HCT116 (cell line): ENCODE measurements at regions not wholly inside any gene's neighbourhood (a gene's known extent, or its start where the extent isn't known, plus 50 kb on each side); places are given as distances from the start of the nearest gene placed in this dataset.

Source experiments
- ATAC-seq: fragments of 200-7000 bp; cut with Tn5 transposase; 2 replicates; pipeline ENCODE4 v1.9.1; 2020; ENCODE audit warnings: mild to moderate bottlenecking, moderate library complexity
- BruUV-seq: library from RNA; stranded (reverse); fragments of 400-500 nt; replicated peaks from 2 replicates; lab custom pipeline; 2021; lab: Mats Ljungman, UMichigan
- CTCF ChIA-PET: fragments of 300-600 bp; sonication (Branson Sonifier 250); formaldehyde crosslinking; loops from one replicate; lab custom pipeline; 2021; ENCODE audit warnings: antibody characterized with exemption; lab: Charles Lee
- POLR2A ChIA-PET: fragments of 300-600, 350-600 bp; sonication (Branson Sonifier 250); formaldehyde crosslinking; loops from one replicate; lab custom pipeline; 2021; ENCODE audit warnings: antibody characterized with exemption; lab: Charles Lee
- RAD21 ChIA-PET, 2 experiments: fragments of 300-600 bp; sonication (Branson Sonifier 250); formaldehyde crosslinking; loops; one replicate each; lab custom pipeline; 2023; ENCODE audit warnings: low total read pairs in 2 of 2; ENCODE audit not compliant: uncharacterized antibody in 2 of 2, unreplicated experiment in 2 of 2, low non-redundant PET in 1 of 2; lab: Charles Lee
- DNase-seq: peaks from one replicate; pipeline ENCODE4 v3.0.0-alpha.2; 2010; ENCODE audit warnings: low read depth, low spot score
- H2AFZ ChIP-seq: fragments of 200-600 bp; shearing (Covaris generic), sonication (generic); 2 replicates; pipeline ENCODE4 v1.6.1; 2017; ENCODE audit warnings: low read depth, mixed run types, mixed read lengths, antibody characterized with exemption, low read length; ENCODE audit not compliant: poor library complexity, severe bottlenecking
- H3K27ac ChIP-seq: 2 replicates; pipeline ENCODE4 v1.5.1; 2012; ENCODE audit warnings: low read depth, low read length
- H3K27me3 ChIP-seq: fragments of 200-600 bp; sonication (generic); 2 replicates; pipeline ENCODE4 v1.6.1; 2016; ENCODE audit warnings: mixed run types, low read length, mixed read lengths; ENCODE audit not compliant: insufficient read depth
- H3K36me3 ChIP-seq, 2 experiments: fragments of 200-500 bp in 1 of 2; fragments of 200-600 bp in 1 of 2; sonication (Bioruptor generic) in 1 of 2; sonication (generic) in 1 of 2; 2 replicates each; pipeline versions ENCODE4 v1.5.1 to v1.6.1; 2014 to 2016; ENCODE audit warnings: low read length in 2 of 2, inconsistent platforms in 1 of 2, mixed read lengths in 1 of 2, mixed run types in 1 of 2; ENCODE audit not compliant: insufficient read depth in 2 of 2, control insufficient read depth in 1 of 2
- H3K4me1 ChIP-seq, 2 experiments: fragments of 200-600 bp in 1 of 2; sonication (generic) in 1 of 2; 2 replicates each; pipeline versions ENCODE4 v1.5.1 to v1.6.1; 2012 to 2017; ENCODE audit warnings: low read length in 2 of 2, inconsistent platforms in 1 of 2, mild to moderate bottlenecking in 1 of 2, mixed read lengths in 1 of 2, mixed run types in 1 of 2, moderate library complexity in 1 of 2; ENCODE audit not compliant: insufficient read depth in 2 of 2, control insufficient read depth in 1 of 2
- H3K4me2 ChIP-seq: fragments of 200-600 bp; sonication (generic); 2 replicates; pipeline ENCODE4 v1.6.1; 2017; ENCODE audit warnings: mixed run types, low read length, mixed read lengths
- H3K4me3 ChIP-seq, 2 experiments: fragments of 200-600 bp in 1 of 2; sonication (generic) in 1 of 2; replicated peaks in 1 of 2; 2 replicates each; pipeline ENCODE4 v1.5.1; 2011 to 2016; ENCODE audit warnings: low read length in 2 of 2, control low read depth in 1 of 2, low read depth in 1 of 2, mild to moderate bottlenecking in 1 of 2, mixed read lengths in 1 of 2, mixed run types in 1 of 2
- H3K79me2 ChIP-seq: fragments of 200-600 bp; sonication (generic); 2 replicates; pipeline ENCODE4 v1.6.1; 2017; ENCODE audit warnings: mild to moderate bottlenecking, mixed run types, low read length, moderate library complexity, mixed read lengths; ENCODE audit not compliant: insufficient read depth
- H3K9ac ChIP-seq: fragments of 200-600 bp; sonication (generic); 2 replicates; pipeline ENCODE4 v1.6.1; 2016; ENCODE audit warnings: low read length, mixed read lengths
- H3K9me2 ChIP-seq: fragments of 200-600 bp; sonication (generic), shearing (Covaris generic); 2 replicates; pipeline ENCODE4 v1.6.1; 2017; ENCODE audit warnings: mixed run types, mild to moderate bottlenecking, moderate library complexity; ENCODE audit not compliant: insufficient read depth
- H3K9me3 ChIP-seq, 2 experiments: fragments of 200-500 bp in 1 of 2; fragments of 200-600 bp in 1 of 2; sonication (Bioruptor generic) in 1 of 2; sonication (generic) in 1 of 2; 2 replicates each; pipeline ENCODE4 v1.6.1; 2014 to 2017; ENCODE audit warnings: low read length in 2 of 2, mixed read lengths in 2 of 2, inconsistent platforms in 1 of 2, low read depth in 1 of 2, mild to moderate bottlenecking in 1 of 2, mixed run types in 1 of 2, moderate library complexity in 1 of 2; ENCODE audit not compliant: control insufficient read depth in 1 of 2, insufficient read depth in 1 of 2
- H4K20me1 ChIP-seq: fragments of 200-600 bp; sonication (generic), shearing (Covaris generic); 2 replicates; pipeline ENCODE4 v1.6.1; 2017; ENCODE audit warnings: mixed run types, mild to moderate bottlenecking, moderate library complexity; ENCODE audit not compliant: insufficient read depth
- ATF3 ChIP-seq: IDR thresholded peaks from 2 replicates; pipeline ENCODE4 v1.6.1; 2012
- CBX3 ChIP-seq: IDR thresholded peaks from 2 replicates; pipeline ENCODE4 v1.6.1; 2012; ENCODE audit warnings: low read depth
- EGR1 ChIP-seq: IDR thresholded peaks from 2 replicates; pipeline ENCODE4 v1.6.1; 2012; ENCODE audit warnings: low read depth
- ELF1 ChIP-seq: IDR thresholded peaks from 2 replicates; pipeline ENCODE4 v1.6.1; 2012; ENCODE audit warnings: low read depth, borderline replicate concordance
- EZH2 ChIP-seq: fragments of 200-600 bp; sonication (generic); IDR thresholded peaks from 2 replicates; pipeline ENCODE4 v1.6.1; 2017; ENCODE audit warnings: antibody characterized with exemption, mixed run types
- EZH2phosphoT487 ChIP-seq: fragments of 200-600 bp; IDR thresholded peaks from 2 replicates; pipeline ENCODE4 v1.6.1; 2018; ENCODE audit warnings: antibody characterized with exemption, borderline replicate concordance
- FOSL1 ChIP-seq: IDR thresholded peaks from 2 replicates; pipeline ENCODE4 v1.6.1; 2012; ENCODE audit warnings: low read depth
- JUND ChIP-seq: IDR thresholded peaks from 2 replicates; pipeline ENCODE4 v1.6.1; 2012
- POLR2A ChIP-seq: IDR thresholded peaks from 2 replicates; pipeline ENCODE4 v1.7.0; 2011; ENCODE audit warnings: borderline replicate concordance; ENCODE audit not compliant: insufficient read depth, insufficient read length; ENCODE audit errors: extremely low read depth
- POLR2AphosphoS5 ChIP-seq: IDR thresholded peaks from 2 replicates; pipeline ENCODE4 v1.6.1; 2011; ENCODE audit warnings: mild to moderate bottlenecking, low read depth, low read length, moderate library complexity
- RAD21 ChIP-seq: IDR thresholded peaks from 2 replicates; pipeline ENCODE4 v1.6.1; 2012; ENCODE audit warnings: low read depth, mild to moderate bottlenecking
- REST ChIP-seq: IDR thresholded peaks from 2 replicates; pipeline ENCODE4 v1.6.1; 2012; ENCODE audit warnings: low read depth
- SIN3A ChIP-seq: IDR thresholded peaks from 2 replicates; pipeline ENCODE4 v1.6.1; 2012; ENCODE audit warnings: low read depth
- SP1 ChIP-seq: IDR thresholded peaks from 2 replicates; pipeline ENCODE4 v1.6.1; 2012; ENCODE audit warnings: low read depth
- SRF ChIP-seq: IDR thresholded peaks from 2 replicates; pipeline ENCODE4 v1.6.1; 2012; ENCODE audit warnings: low read depth
- YY1 ChIP-seq: IDR thresholded peaks from 2 replicates; pipeline ENCODE4 v1.6.1; 2011; ENCODE audit warnings: low read length, low read depth, moderate library complexity, mild to moderate bottlenecking; ENCODE audit not compliant: insufficient replicate concordance; ENCODE audit errors: extremely low read depth
- ZFX ChIP-seq: fragments of 450-650 bp; IDR thresholded peaks from 2 replicates; pipeline ENCODE4 v1.6.1; 2017
- ZNF274 ChIP-seq: fragments of 200-500 bp; sonication (Bioruptor generic); IDR thresholded peaks from 2 replicates; pipeline ENCODE4 v1.6.1; 2014; ENCODE audit warnings: mild to moderate bottlenecking, low read depth, low read length, inconsistent platforms
- intact Hi-C: fragments of 100-400 bp; cut with micrococcal nuclease; formaldehyde crosslinking; loops from 2 replicates; pipeline ENCODE4 v1.10.0; 2022
- TF ChIP-seq, protein P1 (sequence below): IDR thresholded peaks from 2 replicates; pipeline ENCODE4 v1.6.1; 2011; ENCODE audit warnings: mild to moderate bottlenecking, low read length, moderate library complexity; ENCODE audit not compliant: insufficient replicate concordance; ENCODE audit errors: extremely low read depth
- TF ChIP-seq, protein P2 (sequence below): IDR thresholded peaks from 2 replicates; pipeline ENCODE4 v1.6.1; 2012

GRCh38 chr5:163755505-163755904 is 250.1 kb downstream of the MAT2B start:
- H3K4me1 ChIP-seq = no peaks in the 10 kb centered on the region
- no peak for DNase-seq
- H2AFZ ChIP-seq = no peak overlapping the region
- no peak overlapping the region for H3K4me2 ChIP-seq
- H3K36me3 ChIP-seq = no peaks in the 10 kb centered on the region
- H3K9ac ChIP-seq = no peak overlapping the region
- H3K9me2 ChIP-seq = no peaks in the 10 kb centered on the region
- no peak overlapping the region for H3K27ac ChIP-seq
- no peak for ATAC-seq
- ChIA-PET POLR2A (no interaction called here), CTCF (no interaction called here), RAD21 (no interaction called here)
- BruUV-seq = no TSS peak
- H3K27me3 ChIP-seq = no peaks in the 10 kb centered on the region
- H3K4me3 ChIP-seq = no peak overlapping the region
- no peaks in the 10 kb centered on the region for H3K79me2 ChIP-seq
- intact Hi-C loops = no loop called here
- H4K20me1 ChIP-seq = no peaks in the 10 kb centered on the region
- no peaks in the 10 kb centered on the region for H3K9me3 ChIP-seq
- no peak for TF ChIP-seq EZH2phosphoT487
- TF ChIP-seq SP1 = no peak
- no peak for TF ChIP-seq POLR2AphosphoS5
- TF ChIP-seq, protein P1, sequence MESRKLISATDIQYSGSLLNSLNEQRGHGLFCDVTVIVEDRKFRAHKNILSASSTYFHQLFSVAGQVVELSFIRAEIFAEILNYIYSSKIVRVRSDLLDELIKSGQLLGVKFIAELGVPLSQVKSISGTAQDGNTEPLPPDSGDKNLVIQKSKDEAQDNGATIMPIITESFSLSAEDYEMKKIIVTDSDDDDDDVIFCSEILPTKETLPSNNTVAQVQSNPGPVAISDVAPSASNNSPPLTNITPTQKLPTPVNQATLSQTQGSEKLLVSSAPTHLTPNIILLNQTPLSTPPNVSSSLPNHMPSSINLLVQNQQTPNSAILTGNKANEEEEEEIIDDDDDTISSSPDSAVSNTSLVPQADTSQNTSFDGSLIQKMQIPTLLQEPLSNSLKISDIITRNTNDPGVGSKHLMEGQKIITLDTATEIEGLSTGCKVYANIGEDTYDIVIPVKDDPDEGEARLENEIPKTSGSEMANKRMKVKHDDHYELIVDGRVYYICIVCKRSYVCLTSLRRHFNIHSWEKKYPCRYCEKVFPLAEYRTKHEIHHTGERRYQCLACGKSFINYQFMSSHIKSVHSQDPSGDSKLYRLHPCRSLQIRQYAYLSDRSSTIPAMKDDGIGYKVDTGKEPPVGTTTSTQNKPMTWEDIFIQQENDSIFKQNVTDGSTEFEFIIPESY = no peak
- TF ChIP-seq YY1 = no peak
- TF ChIP-seq JUND = no peak
- no peak for TF ChIP-seq ZNF274
- no peak for TF ChIP-seq ATF3
- TF ChIP-seq POLR2A = no peak
- no peak for TF ChIP-seq ZFX
- TF ChIP-seq FOSL1 = no peak
- no peak for TF ChIP-seq SIN3A
- TF ChIP-seq, protein P2, sequence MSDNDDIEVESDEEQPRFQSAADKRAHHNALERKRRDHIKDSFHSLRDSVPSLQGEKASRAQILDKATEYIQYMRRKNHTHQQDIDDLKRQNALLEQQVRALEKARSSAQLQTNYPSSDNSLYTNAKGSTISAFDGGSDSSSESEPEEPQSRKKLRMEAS = no peak
- TF ChIP-seq ELF1 = no peak
- TF ChIP-seq SRF = no peak
- TF ChIP-seq RAD21 = no peak
- TF ChIP-seq CBX3 = no peak
- TF ChIP-seq EGR1 = no peak
- TF ChIP-seq REST = no peak
- TF ChIP-seq EZH2 = no peak
